Mesothelial cell of epicardium (in vitro differentiated cells): ENCODE measurements at regions not wholly inside any gene's neighbourhood (a gene's known extent, or its start where the extent isn't known, plus 50 kb on each side); places are given as distances from the start of the nearest gene placed in this dataset.

ENCODE experiments used
- DNase-seq, 2 experiments: peaks; one replicate each; pipeline ENCODE4 v3.0.0; 2021; ENCODE audit warnings: low spot score in 2 of 2; ENCODE audit not compliant: unreplicated experiment in 2 of 2
- H3K27ac Mint-ChIP-seq: 2 replicates; pipeline ENCODE4 v1.8.0; 2021; ENCODE audit warnings: mixed read lengths
- H3K27me3 Mint-ChIP-seq: 2 replicates; pipeline ENCODE4 v1.8.0; 2021; ENCODE audit warnings: low read depth, mixed read lengths
- H3K36me3 Mint-ChIP-seq: 2 replicates; pipeline ENCODE4 v1.8.0; 2021; ENCODE audit warnings: mixed read lengths
- H3K4me1 Mint-ChIP-seq: 2 replicates; pipeline ENCODE4 v1.8.0; 2021; ENCODE audit warnings: mixed read lengths
- H3K4me3 Mint-ChIP-seq: 2 replicates; pipeline ENCODE4 v1.8.0; 2021; ENCODE audit warnings: mild to moderate bottlenecking, moderate library complexity, mixed read lengths
- H3K9me3 Mint-ChIP-seq: 2 replicates; pipeline ENCODE4 v1.8.0; 2021; ENCODE audit warnings: mixed read lengths
- CTCF ChIP-seq: fragments of 200-600 bp; sonication (generic); IDR thresholded peaks from one replicate; pipeline ENCODE4 v1.5.0; 2021; ENCODE audit warnings: antibody characterized with exemption; ENCODE audit not compliant: unreplicated experiment

- no peaks in the 10 kb centered on the region for H3K36me3 Mint-ChIP-seq
- DNase-seq = no peak
- H3K27me3 Mint-ChIP-seq = no peaks in the 10 kb centered on the region
- no peak overlapping the region for H3K4me3 Mint-ChIP-seq
- H3K27ac Mint-ChIP-seq = no peak overlapping the region
- H3K9me3 Mint-ChIP-seq = peaks cover 5% of the 10 kb centered on the region
- TF ChIP-seq CTCF = no peak
- peaks cover 18% of the 10 kb centered on the region for H3K4me1 Mint-ChIP-seq
Observed at GRCh38 chr10:10612151-10612550, 405.5 kb upstream of the CELF2 start.

- H3K27me3 Mint-ChIP-seq = no peaks in the 10 kb centered on the region
- H3K4me3 Mint-ChIP-seq = no peak overlapping the region
- no peak for DNase-seq
- no peak for TF ChIP-seq CTCF
- H3K9me3 Mint-ChIP-seq = peaks cover 5% of the 10 kb centered on the region
- H3K4me1 Mint-ChIP-seq = peaks cover 28% of the 10 kb centered on the region
- H3K36me3 Mint-ChIP-seq = no peaks in the 10 kb centered on the region
- H3K27ac Mint-ChIP-seq = no peak overlapping the region
Observed at GRCh38 chr10:10613656-10614244, 403.9 kb upstream of the CELF2 start.

- H3K27me3 Mint-ChIP-seq = no peaks in the 10 kb centered on the region
- no peaks in the 10 kb centered on the region for H3K36me3 Mint-ChIP-seq
- H3K4me1 Mint-ChIP-seq = peaks cover 31% of the 10 kb centered on the region
- no peak overlapping the region for H3K4me3 Mint-ChIP-seq
- H3K27ac Mint-ChIP-seq = no peak overlapping the region
- DNase-seq = no peak
- peaks cover 5% of the 10 kb centered on the region for H3K9me3 Mint-ChIP-seq
- no peak for TF ChIP-seq CTCF
Observed at GRCh38 chr10:10617686-10618085, 400.0 kb upstream of the CELF2 start.

GRCh38 chr10:10618139-10618538, 399.5 kb upstream of the CELF2 start:
- Mint-ChIP-seq H3K9me3 (peaks cover 5% of the 10 kb centered on the region), H3K36me3 (no peaks in the 10 kb centered on the region), H3K4me3 (no peak overlapping the region), H3K27me3 (no peaks in the 10 kb centered on the region), H3K4me1 (peaks cover 26% of the 10 kb centered on the region), H3K27ac (no peak overlapping the region)
- no peak for TF ChIP-seq CTCF
- DNase-seq = no peak

GRCh38 chr10:10623958-10624566, 393.6 kb upstream of the CELF2 start:
- no peak for DNase-seq
- H3K4me3 Mint-ChIP-seq = no peak overlapping the region
- H3K4me1 Mint-ChIP-seq = peaks cover 23% of the 10 kb centered on the region
- H3K9me3 Mint-ChIP-seq = no peaks in the 10 kb centered on the region
- H3K27ac Mint-ChIP-seq = no peak overlapping the region
- peaks cover 9% of the 10 kb centered on the region for H3K27me3 Mint-ChIP-seq
- TF ChIP-seq CTCF = no peak
- no peaks in the 10 kb centered on the region for H3K36me3 Mint-ChIP-seq
